C1 segment of cervical spinal cord (tissue), 14 donors: ENCODE measurements at regions not wholly inside any gene's neighbourhood (a gene's known extent, or its start where the extent isn't known, plus 50 kb on each side); places are given as distances from the start of the nearest gene placed in this dataset.
A peak's percentile ranks its signal among the peaks of the same experiment; 100 is the strongest.
"Not testable (repeated sequence)": the region's sequence is repeated elsewhere in the genome, so short reads cannot be mapped to it uniquely, and the experiment has no call there.

Experiments
- DNase-seq, 14 donors: peaks; one replicate each; lab custom pipeline; 2025; lab: John Stamatoyannopoulos, UW

GRCh38 chr11:15300341-15300740 lies 185.6 kb downstream of the INSC start:
- DNase-seq = no peak

DNA sequence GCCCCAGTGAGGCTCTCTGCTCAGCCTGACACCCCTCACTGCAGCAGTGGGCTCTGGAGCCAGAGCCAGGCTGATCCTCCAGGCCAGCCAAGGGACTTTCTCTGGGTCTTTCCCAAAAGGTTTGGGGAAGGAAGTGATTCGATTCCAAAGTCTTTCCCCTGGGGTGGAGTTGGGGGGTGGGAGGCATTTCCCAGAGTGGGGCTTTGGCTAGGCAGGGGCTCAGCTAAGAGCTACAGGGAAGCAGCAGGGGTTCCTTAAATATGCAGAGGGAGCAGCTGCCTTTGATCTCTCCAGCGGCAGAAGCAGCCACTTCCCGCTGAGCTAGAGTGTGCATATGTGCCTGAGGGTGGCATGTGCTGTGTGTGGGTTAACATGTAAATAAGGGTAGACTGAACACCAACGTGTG lies 192.9 kb downstream of the INSC start:
- DNase-seq = no peak

GRCh38 chr11:15308840-15309239 lies 194.1 kb downstream of the INSC start:
- DNase-seq = no peak

DNA sequence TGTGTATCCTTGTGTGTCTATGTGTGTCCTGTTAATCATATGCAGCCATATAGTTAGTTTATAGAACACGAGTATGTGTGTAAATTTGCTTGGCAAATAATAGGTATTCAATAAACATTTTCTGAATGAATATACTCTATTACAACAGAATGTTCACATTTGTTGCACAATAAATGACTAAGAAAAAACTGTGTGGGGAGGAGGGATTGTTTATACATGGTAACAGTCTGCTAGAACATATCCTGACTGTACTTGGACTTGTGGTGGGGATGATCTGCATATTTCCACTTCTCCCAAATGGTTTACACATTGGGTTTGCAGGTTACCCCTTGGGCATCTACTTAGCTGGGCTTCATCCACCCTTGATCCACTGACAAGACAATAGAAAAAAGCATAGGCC lies 194.6 kb downstream of the INSC start:
- no peak for DNase-seq

GRCh38 chr11:15313862-15314261 lies 199.1 kb downstream of the INSC start:
- DNase-seq = no peak

- no peak for DNase-seq
Measured at GRCh38 chr11:15318814-15319213, 204.1 kb downstream of the INSC start.

GRCh38 chr11:15326520-15326919 lies 211.8 kb downstream of the INSC start:
- DNase-seq = no peak

DNA sequence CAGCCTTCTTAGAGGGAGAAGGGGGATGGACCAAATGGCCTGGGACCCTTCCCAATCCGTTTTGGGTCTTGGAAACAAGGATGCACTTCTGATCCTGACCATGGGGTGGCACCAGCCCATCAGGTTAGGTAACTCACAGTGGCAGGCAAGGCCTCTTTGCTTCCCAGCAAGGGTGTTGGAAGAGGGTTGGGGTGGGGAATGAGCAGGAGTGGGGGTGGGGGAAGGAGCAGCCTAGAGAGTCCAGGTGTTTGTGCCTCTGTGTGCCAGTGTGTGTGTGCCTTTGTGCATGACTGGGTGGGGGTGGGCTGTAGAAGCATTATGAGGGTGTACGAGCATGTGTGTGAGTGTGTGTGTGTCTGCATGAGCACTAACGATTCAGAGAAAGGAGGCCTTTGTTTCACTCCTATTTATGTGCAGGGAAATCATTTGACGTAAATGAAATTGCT lies 213.1 kb downstream of the INSC start:
- DNase-seq = peak in 8 of 14 donors; percentile 0 to 40 (median 11)

DNA sequence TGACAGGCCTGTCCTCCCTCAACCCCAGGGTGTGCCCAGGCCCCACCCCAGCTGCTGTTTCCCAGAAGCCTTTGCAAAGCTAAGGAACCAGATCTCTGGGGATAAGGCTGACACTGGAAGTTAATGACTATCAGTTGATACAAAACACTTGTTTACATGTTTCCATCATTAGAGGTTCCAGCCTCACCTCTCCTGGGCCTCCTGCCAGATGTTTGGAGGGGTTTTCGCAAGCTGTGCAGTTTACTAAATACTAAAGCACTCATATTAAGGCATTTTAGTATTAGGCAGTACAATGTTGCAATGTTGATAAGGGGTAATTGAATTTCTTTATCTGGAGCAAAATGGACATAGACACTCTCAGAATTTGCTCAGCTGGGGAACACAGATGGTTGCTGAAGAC lies 218.7 kb downstream of the INSC start:
- no peak for DNase-seq

DNA sequence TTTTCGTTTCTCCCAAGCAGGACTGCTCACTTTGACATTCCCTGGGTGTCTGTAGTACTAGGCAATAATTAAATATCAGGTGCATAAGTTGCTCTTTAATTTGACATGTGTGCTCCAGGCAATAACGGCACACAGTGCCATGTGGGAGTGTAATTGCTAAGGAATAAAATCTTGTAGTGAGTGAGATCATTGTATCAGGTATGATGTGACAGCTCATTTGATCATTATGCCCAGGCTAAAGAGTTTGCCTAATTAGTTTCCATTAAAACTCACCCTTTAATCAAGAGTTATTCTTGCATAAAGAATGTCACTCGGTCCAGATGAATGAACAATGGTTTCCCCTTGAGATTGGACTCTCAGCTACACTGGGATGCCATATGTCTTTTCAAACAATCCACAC lies 220.0 kb downstream of the INSC start:
- no peak for DNase-seq

- DNase-seq = no peak
Measured at GRCh38 chr11:15336021-15336420, 221.3 kb downstream of the INSC start.

GRCh38 chr11:15339302-15339701 lies 224.6 kb downstream of the INSC start:
- DNase-seq = no peak

GRCh38 chr11:15341587-15341986 lies 226.9 kb downstream of the INSC start:
- DNase-seq = no peak

GRCh38 chr11:15342163-15342562 lies 227.4 kb downstream of the INSC start:
- no peak for DNase-seq

- no peak for DNase-seq
Measured at GRCh38 chr11:15346907-15347306, 232.2 kb downstream of the INSC start.

- no peak for DNase-seq
Measured at GRCh38 chr11:15347969-15348734, 233.4 kb downstream of the INSC start.

DNA sequence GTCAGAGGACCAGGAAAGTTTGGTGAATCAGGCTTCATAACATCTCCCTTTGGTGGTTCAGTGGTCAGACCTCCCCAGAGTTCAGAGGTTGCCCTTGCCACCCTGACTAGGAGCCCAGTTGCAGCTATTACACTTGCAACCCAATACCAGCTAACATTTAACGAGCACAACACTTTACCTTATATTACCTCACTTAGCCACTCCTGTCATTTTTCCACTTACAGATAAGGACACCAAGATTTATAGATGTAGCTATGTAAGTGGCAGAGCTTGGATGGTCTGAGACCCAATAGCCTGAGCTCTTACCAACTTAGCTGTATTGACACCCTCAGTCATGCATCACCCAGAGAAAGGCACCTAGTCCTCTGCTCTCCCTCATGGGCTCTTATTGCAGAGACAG lies 234.7 kb downstream of the INSC start:
- no peak for DNase-seq

GRCh38 chr11:15361316-15361715 lies 246.6 kb downstream of the INSC start:
- DNase-seq = no peak

GRCh38 chr11:15365286-15365685 lies 250.6 kb downstream of the INSC start:
- not testable (repeated sequence) for DNase-seq

GRCh38 chr11:15367695-15368094 lies 253.0 kb downstream of the INSC start:
- DNase-seq = no peak

DNA sequence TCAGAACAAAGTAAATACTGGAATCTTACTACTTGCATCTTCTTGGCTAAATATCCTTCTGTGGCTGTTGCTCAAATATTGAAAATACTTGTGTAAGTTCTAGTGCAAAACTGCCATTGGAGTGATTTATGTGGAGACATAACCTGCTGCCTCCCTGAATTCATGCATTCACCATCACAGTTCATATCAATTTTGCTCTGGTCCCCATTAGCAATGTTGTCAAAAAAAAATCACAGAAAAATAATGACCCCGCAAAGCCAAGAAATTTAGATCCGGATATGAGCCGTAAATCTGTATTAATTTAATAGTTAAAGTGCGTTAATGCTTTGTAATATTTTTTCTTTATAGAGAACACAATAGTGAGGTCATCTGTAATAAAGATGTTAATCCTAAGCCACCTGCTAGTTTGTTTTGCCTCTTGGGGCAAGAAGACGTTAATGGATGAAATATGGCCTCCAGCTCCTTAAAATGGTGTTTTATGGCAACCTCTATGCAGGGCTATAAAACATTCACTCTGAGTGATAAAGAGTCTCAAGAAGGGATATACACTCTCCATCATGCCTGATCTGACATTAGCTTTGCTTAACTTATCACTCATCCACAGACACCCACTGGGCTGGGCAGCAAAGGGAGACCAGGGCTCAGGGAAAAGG lies 255.9 kb downstream of the INSC start:
- no peak for DNase-seq

DNA sequence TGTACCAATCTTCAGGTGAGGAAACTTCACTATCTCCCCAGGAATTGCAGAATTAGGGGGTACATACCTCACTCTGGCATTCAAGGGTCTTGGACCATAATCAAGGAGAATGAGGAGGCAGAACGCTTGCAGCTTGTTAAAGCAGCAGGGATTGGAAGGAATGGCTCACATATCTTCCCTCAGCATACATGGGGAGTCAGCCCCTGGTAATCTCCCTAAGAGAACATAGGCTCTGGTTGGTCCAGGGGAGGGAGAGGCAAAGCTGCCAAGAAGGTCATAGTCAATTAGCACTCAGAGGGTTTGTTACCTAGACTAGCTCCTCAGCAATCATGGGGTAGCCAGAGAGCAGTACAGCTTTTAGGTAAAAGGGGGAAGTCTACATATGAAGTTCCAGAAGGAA lies 256.8 kb downstream of the INSC start:
- DNase-seq = no peak

- DNase-seq = no peak
Measured at GRCh38 chr11:15374418-15374817, 259.7 kb downstream of the INSC start.
